ENCODE measurements at regions not wholly inside any gene's neighbourhood (a gene's known extent, or its start where the extent isn't known, plus 50 kb on each side); places are given as distances from the start of the nearest gene placed in this dataset.

GRCh38 chr2:63775191-63775590 lies 66.5 kb upstream of the UGP2 start:
- TF ChIP-seq GATA2 (IDR thresholded peaks at IDR 0.05; ENCODE audit: low read depth, low read length) = no peak
- TF ChIP-seq GATA3 (IDR thresholded peaks at IDR 0.05; ENCODE audit: low read depth, low read length) = no peak

- TF ChIP-seq GATA3 (IDR thresholded peaks at IDR 0.05; ENCODE audit: low read depth, low read length) (no peak), GATA2 (IDR thresholded peaks at IDR 0.05; ENCODE audit: low read depth, low read length) (no peak)
Observed at GRCh38 chr2:63776382-63776781, 65.3 kb upstream of the UGP2 start.

- TF ChIP-seq GATA2 (IDR thresholded peaks at IDR 0.05; ENCODE audit: low read depth, low read length) (no peak), GATA3 (IDR thresholded peaks at IDR 0.05; ENCODE audit: low read depth, low read length) (no peak)
Observed at GRCh38 chr2:63777816-63778215, 63.9 kb upstream of the UGP2 start.

- no peak for TF ChIP-seq GATA3 (IDR thresholded peaks at IDR 0.05; ENCODE audit: low read depth, low read length)
- no peak for TF ChIP-seq GATA2 (IDR thresholded peaks at IDR 0.05; ENCODE audit: low read depth, low read length)
Observed at GRCh38 chr2:63778391-63778790, 63.3 kb upstream of the UGP2 start.

GRCh38 chr2:63780518-63781155 lies 61.1 kb upstream of the UGP2 start:
- TF ChIP-seq GATA3 (IDR thresholded peaks at IDR 0.05; ENCODE audit: low read depth, low read length) (no peak), GATA2 (IDR thresholded peaks at IDR 0.05; ENCODE audit: low read depth, low read length) (no peak)

GRCh38 chr2:63784461-63784860 lies 57.2 kb upstream of the UGP2 start:
- TF ChIP-seq GATA3 (IDR thresholded peaks at IDR 0.05; ENCODE audit: low read depth, low read length) (no peak), GATA2 (IDR thresholded peaks at IDR 0.05; ENCODE audit: low read depth, low read length) (no peak)

GRCh38 chr2:63785096-63785495 lies 56.6 kb upstream of the UGP2 start:
- no peak for TF ChIP-seq GATA3 (IDR thresholded peaks at IDR 0.05; ENCODE audit: low read depth, low read length)
- TF ChIP-seq GATA2 (IDR thresholded peaks at IDR 0.05; ENCODE audit: low read depth, low read length) = no peak

- TF ChIP-seq GATA3 (IDR thresholded peaks at IDR 0.05; ENCODE audit: low read depth, low read length) (no peak), GATA2 (IDR thresholded peaks at IDR 0.05; ENCODE audit: low read depth, low read length) (no peak)
Observed at GRCh38 chr2:63786471-63786870, 55.2 kb upstream of the UGP2 start.

GRCh38 chr2:63788071-63788470 lies 53.6 kb upstream of the UGP2 start:
- no peak for TF ChIP-seq GATA2 (IDR thresholded peaks at IDR 0.05; ENCODE audit: low read depth, low read length)
- no peak for TF ChIP-seq GATA3 (IDR thresholded peaks at IDR 0.05; ENCODE audit: low read depth, low read length)

GRCh38 chr2:63789338-63790020 lies 52.2 kb upstream of the UGP2 start:
- no peak for TF ChIP-seq GATA2 (IDR thresholded peaks at IDR 0.05; ENCODE audit: low read depth, low read length)
- TF ChIP-seq GATA3 (IDR thresholded peaks at IDR 0.05; ENCODE audit: low read depth, low read length) = no peak

- TF ChIP-seq GATA2 (IDR thresholded peaks at IDR 0.05; ENCODE audit: low read depth, low read length) = no peak
- TF ChIP-seq GATA3 (IDR thresholded peaks at IDR 0.05; ENCODE audit: low read depth, low read length) = no peak
Observed at GRCh38 chr2:63790491-63790890, 51.2 kb upstream of the UGP2 start.

- TF ChIP-seq GATA3 (IDR thresholded peaks at IDR 0.05; ENCODE audit: low read depth, low read length) (no peak), GATA2 (IDR thresholded peaks at IDR 0.05; ENCODE audit: low read depth, low read length) (no peak)
Observed at GRCh38 chr2:63790906-63791305, 50.8 kb upstream of the UGP2 start.

GRCh38 chr2:63791387-63791786 lies 50.3 kb upstream of the UGP2 start:
- no peak for TF ChIP-seq GATA2 (IDR thresholded peaks at IDR 0.05; ENCODE audit: low read depth, low read length)
- no peak for TF ChIP-seq GATA3 (IDR thresholded peaks at IDR 0.05; ENCODE audit: low read depth, low read length)
